GM19438 (cell line): ENCODE measurements at regions not wholly inside any gene's neighbourhood (a gene's known extent, or its start where the extent isn't known, plus 50 kb on each side); places are given as distances from the start of the nearest gene placed in this dataset.

ENCODE experiments used
- ATAC-seq: cut with Tn5 transposase; IDR thresholded peaks from one replicate; pipeline ENCODE4 v1.9.1; 2021; ENCODE audit warnings: low read depth; ENCODE audit not compliant: unreplicated experiment

GRCh38 chr17:71033336-71033735 is 864.0 kb downstream of the KCNJ2 start:
- no peak for ATAC-seq

DNA sequence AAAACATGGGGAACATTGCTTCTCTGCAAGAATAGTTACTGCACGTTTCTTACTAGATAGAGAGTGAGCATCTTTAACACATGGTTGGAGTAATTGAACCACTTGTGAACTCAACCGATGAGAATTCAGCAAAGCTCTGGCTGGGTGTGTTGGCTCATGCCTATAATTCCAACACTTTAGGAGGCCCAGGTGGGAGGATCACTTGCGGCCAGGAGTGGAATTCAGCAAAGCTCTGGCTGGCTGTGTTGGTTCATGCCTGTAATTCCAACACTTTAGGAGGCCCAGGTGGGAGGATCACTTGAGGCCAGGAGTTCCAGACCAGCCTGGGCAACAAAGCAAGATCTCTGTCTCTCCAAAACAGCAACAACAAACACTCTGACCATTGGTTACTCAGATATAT is 865.9 kb downstream of the KCNJ2 start:
- ATAC-seq, result no peak

GRCh38 chr17:71037386-71037785 is 868.1 kb downstream of the KCNJ2 start:
- no peak for ATAC-seq

GRCh38 chr17:71039391-71039790 is 870.1 kb downstream of the KCNJ2 start:
- ATAC-seq, result no peak

DNA sequence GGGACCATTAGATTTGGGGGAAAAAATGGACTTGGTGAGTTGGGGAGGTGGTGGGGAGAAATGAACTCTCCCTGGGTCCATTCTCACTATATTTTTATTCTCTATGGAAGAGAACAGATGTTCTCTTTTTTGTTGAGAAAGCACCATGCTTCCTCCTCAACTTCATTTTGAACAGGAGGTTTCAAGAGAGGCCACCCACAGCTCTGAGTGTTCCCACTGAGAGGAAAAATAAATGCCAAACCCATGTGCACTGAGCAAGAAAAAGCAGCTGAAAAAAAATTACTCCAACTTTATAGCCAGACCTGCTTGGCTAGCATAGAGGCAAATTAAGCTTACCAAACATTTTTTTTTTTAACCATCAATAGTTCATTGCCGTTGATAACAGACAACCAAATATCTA is 883.6 kb downstream of the KCNJ2 start:
- no peak for ATAC-seq

DNA sequence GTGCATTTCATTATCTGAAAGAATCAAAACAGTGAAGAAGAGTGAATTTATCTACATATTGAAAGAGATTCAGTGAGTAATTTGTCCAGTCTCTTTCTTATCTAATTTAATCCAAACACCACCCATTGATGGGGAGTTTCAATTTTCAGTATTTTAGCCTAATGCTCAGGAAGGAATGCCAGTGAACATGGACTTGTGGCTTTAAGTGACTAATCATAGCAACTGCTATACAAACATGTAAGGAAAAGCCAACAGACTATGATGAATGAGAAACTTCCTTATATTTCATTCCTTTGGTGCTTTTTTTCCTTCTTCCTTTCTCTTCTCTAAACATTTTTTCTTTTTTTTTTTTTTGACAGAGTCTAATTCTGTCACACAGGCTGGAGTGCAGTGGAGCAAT is 885.8 kb downstream of the KCNJ2 start:
- no peak for ATAC-seq

GRCh38 chr17:71057448-71057847 is 888.1 kb downstream of the KCNJ2 start:
- ATAC-seq, result no peak

DNA sequence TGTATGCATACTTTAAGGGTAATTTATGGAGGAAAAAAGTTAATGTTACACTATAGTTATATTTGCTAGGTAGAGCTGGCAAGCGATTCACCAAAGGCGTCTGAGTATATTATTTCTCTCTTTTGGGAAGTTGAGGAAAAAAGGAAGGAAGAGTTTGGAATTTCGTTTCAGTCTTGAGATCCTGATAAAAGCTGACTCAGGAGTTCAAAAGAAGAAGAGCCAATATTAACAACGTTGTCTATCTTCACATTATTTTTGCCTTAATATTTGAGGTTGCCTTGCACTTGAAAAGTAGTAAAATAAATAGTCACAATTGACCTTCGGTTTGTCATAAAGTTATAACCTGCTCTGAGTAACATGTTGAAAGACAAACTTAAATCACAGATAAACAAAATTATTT is 888.6 kb downstream of the KCNJ2 start:
- ATAC-seq, result no peak

DNA sequence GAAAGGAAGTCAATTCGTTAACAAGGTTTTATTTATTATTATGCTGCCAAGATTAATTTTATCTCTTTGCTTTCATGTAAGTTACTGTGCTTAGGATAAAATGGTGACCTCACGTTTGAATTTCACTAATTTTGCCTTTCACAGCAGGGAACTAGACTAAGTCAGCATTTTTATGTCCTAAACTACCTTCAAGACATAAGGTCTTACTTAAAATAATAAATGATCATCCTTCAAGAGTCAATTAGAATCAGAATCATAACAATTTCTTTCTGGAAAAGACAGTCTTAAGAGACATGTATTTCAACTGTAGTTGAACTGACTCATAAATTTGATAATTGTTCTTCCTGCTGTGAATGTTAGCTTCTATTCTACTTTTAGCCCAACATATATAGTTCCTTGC is 893.8 kb downstream of the KCNJ2 start:
- no peak for ATAC-seq

DNA sequence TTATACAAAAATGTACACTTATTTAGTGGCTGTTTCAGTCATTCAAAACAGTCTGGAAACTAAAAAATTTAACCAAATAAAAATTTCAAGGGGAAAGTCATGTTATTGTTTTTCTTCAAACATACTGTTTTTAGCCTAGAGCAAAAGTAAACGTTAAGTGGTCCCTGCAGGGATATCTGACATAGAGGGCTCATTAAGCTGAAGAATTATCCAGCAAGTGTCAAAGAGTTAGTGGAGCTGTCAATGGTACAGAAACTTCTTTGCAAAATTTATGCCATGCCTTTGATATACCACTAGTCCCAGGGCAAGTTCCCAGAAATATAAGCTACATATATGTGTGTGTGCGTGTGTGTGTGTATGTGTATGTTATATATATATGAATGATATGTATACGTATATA is 894.2 kb downstream of the KCNJ2 start:
- no peak for ATAC-seq

- no peak for ATAC-seq
Measured at GRCh38 chr17:71067669-71068407, 898.5 kb downstream of the KCNJ2 start.

- ATAC-seq, result no peak
Measured at GRCh38 chr17:71068408-71068750, 899.0 kb downstream of the KCNJ2 start.

- no peak for ATAC-seq
Measured at GRCh38 chr17:71071041-71071440, 901.7 kb downstream of the KCNJ2 start.

DNA sequence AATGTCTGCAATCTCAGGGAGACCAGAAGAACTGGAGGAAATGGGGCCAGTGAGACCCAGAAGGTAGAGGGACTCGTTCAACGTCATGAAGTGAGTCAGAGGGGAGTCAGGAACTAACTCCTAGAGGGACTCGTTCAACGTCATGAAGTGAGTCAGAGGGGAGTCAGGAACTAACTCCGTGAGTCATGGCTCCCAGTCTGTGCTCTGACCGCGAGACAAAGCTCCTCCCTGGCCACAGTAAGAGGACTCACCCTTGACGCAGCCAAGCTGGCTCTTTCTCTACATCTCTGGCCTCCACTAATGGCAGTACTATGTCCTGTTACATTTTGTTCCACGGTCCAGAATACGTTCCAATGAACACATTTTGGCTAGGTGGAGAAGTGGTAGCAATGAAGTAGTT is 902.5 kb downstream of the KCNJ2 start:
- ATAC-seq, result no peak

DNA sequence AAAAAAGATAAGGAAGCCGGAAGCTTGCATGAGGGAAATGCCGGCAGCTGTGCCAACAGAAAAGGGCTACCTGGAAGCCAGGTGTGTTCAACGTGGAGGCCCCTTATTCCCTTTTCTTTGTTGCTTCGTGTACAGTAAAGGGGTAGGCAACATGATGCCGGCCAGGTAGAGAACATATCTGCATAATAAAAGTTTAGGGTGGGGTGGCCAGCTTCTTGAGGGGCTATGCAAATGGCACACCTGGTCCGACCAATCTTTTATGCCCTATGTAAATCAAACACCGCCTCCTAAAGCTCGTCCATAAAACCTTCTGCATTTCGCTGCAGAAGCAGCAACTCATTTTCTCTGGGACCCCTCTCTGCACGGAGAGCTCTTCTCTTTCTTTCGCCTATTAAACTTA is 911.6 kb downstream of the KCNJ2 start:
- no peak for ATAC-seq

- ATAC-seq, result no peak
Measured at GRCh38 chr17:71081666-71082065, 912.3 kb downstream of the KCNJ2 start.

DNA sequence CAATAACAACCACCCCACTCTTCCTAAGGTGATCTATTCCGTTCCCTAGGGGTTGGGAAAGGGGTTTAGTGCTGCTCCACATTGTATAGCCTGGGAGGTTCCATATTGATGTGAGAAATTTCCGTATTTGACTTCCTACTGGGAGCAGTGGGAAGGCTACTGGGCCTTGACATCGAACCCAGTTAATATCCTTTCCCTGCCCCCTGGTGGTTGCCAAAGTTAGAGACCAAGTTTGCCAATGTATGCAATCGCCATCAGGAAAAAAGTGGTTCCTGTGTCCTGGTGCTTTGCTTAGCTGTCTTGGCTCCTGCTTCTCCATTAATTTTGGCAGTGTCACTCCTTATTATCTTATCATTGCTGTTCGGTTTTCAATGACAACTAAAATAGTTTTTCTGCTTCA is 914.9 kb downstream of the KCNJ2 start:
- ATAC-seq, result no peak

DNA sequence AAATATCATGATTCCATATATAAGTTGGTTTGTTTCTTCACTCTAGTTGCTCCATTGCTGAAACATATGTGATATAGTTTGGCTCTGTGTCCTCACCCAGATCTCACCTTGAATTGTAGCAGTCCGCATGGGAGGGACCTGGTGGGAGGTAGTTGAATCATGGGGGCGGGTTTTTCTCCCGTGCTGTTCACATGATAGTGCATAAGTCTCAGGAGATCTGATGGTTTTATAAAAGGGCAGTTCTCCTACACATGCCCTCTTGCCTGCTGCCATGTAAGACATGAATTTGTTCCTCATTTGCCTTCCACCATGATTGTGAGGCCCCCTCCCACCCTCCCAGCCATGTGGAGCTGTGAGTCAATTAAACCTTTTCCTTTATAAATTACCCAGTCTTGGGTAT is 915.5 kb downstream of the KCNJ2 start:
- no peak for ATAC-seq

DNA sequence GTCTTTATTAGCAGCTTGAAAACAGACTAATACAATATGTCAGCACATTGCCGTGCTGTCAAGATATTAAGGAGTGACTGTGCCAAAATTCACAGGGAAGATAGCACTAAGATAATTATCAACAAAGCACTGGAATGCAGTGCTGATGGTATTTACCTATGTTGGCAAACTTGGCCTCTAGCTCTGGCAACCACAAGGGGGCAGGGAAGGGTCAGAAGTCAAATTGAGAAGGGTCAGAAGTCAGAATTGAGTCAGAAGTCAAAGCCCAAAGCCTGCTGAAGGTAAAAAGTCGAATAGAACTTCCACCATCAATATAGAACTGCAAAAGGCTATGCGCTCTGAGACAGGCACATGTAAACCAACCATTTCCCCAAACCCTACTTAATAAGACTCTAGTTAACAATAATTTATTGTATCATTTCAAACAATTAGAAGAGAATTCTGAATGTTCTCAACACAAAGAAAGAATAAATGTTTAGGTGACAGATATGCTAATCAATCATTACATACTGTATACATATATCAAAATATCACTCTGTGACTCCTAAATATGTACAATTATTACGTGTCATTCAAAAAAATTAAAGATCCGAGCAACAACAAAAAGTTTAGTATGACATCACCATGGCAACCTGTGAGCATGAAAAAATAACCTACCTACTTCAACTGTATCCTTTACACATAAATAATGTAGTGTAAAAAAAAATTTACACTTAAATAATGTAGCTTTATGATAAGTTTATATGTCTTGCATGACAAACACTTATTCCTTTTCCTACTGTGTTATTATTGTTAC is 916.1 kb downstream of the KCNJ2 start:
- no peak for ATAC-seq

DNA sequence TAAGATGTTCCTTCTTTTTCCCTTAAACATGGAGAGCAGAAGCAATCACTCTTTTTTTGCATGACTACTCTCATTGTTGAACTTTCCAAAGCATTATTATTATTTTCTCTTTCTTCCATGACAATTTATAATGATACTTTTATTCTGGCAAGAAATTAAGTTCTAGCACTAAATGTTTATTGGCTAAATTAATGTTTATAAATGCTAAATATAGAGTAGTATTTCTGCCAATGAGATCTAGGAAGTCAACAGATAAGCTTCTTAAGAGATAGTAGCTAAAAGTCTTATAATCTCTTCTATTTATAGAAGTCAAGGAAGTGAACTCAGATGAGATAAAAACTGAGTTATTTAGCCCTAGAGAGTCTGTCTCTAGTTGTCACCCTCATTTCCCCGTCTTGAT is 920.1 kb downstream of the KCNJ2 start:
- no peak for ATAC-seq

DNA sequence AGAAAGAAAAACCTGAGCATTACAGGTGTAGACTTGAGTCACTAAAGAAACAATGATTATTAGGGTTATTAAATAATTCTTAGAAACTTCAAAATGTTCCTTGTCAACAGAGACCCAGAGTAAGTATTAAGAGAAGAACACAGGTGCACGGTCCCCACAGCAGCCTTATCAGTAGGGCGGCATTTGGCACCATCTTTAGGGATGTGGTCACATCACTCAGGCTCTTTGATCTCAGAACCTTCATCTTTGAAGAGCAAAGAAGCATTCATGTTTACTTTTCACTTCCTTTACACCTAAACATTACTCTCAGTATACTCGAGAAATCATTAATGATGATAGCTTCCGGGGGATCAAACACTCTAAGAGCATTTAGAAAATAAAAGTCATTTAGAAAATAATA is 928.7 kb downstream of the KCNJ2 start:
- no peak for ATAC-seq

GRCh38 chr17:71099003-71099714 is 929.8 kb downstream of the KCNJ2 start:
- ATAC-seq, result no peak
